ENCODE measurements at regions not wholly inside any gene's neighbourhood (a gene's known extent, or its start where the extent isn't known, plus 50 kb on each side); places are given as distances from the start of the nearest gene placed in this dataset.

DNA sequence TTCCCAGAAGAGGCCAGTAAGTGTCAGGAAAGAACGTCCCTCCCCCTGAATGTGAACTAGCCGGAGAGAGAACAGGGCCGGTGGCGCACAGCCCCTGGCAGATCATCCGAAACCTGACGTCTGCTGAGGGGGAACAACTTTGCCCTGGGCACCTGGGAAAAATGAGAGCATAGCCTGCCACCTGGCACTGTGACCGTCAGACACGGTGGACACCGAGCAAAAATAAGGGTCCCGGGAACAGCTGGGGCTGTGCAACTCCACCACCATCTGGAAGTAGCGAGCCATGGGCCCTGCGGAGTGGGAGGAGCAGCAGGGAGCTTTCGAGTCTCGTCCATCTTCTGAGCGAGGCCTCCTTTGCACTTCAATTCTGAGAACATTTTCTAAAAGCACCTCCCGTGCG lies 110.8 kb downstream of the EDN3 start:
- in situ Hi-C loops (cut with MboI) (loop anchor here (5.0 to 10.0 kb wide), 2 partner anchors 326 to 544 kb away; no protein-coding TSS in a partner anchor), intact Hi-C loops (cut with micrococcal nuclease) (no loop called here)
- Histone ChIP-seq H3K4me2 (ENCODE audit: insufficient read depth, low read length) (no peak overlapping the region), H3K9me3 (replicated peaks; ENCODE audit: control insufficient read depth, insufficient read depth, low read depth, low read length) (no peaks in the 10 kb centered on the region), H3K27me3 (ENCODE audit: control insufficient read depth in 2 of 2, insufficient read depth in 2 of 2, low read length in 2 of 2) (peaks cover 5 to 41% of the 10 kb centered on the region in 2 experiments; a peak in 3 of 5 replicates), H2AFZ (ENCODE audit: low read depth, low read length) (no peak overlapping the region), H4K20me1 (replicated peaks; ENCODE audit: control insufficient read depth, insufficient read depth, low read length) (no peaks in the 10 kb centered on the region; the same call in 1 of the 2 replicates), H3K36me3 (ENCODE audit: control insufficient read depth, insufficient read depth, low read length) (no peaks in the 10 kb centered on the region), H3K9ac (ENCODE audit: insufficient read depth in 1 of 2, low read depth in 2 of 2, low read length in 2 of 2) (no peak overlapping the region), H3K4me1 (replicated peaks in 1 of 2; ENCODE audit: control insufficient read depth in 2 of 2, insufficient read depth in 2 of 2, low read length in 2 of 2) (no peaks in the 10 kb centered on the region), H3K9me1 (ENCODE audit: control insufficient read depth, insufficient read depth, low read length) (no peaks in the 10 kb centered on the region), H3K27ac (ENCODE audit: extremely low read depth, low read depth, low read length) (no peak overlapping the region), H3K79me2 (ENCODE audit: control insufficient read depth, insufficient read depth, low read length) (no peaks in the 10 kb centered on the region), H3K4me3 (no peak overlapping the region)
- no TSS peak for BruUV-seq (replicated peaks)
- TF ChIP-seq MTA1 (IDR thresholded peaks at IDR 0.05; ENCODE audit: borderline replicate concordance), result no peak
- TF ChIP-seq ETV1 (tag; conservative IDR thresholded peaks at IDR 0.05; ENCODE audit: low read depth), result no peak
- no peak for TF ChIP-seq GTF2A2 (tag; IDR thresholded peaks at IDR 0.05)
- TF ChIP-seq TFAM (CRISPR knock-in tag; conservative IDR thresholded peaks at IDR 0.05), result no peak
- no peak for TF ChIP-seq CBX2 (IDR thresholded peaks at IDR 0.05; ENCODE audit: insufficient read depth, low read length, poor library complexity, severe bottlenecking)
- no peak for TF ChIP-seq SIN3B (IDR thresholded peaks at IDR 0.05; ENCODE audit: low read depth)
- TF ChIP-seq NR2F6 (CRISPR knock-in tag; IDR thresholded peaks at IDR 0.05), result no peak
- no peak for TF ChIP-seq ZBTB26 (CRISPR knock-in tag; IDR thresholded peaks at IDR 0.05)
- TF ChIP-seq, protein P1, sequence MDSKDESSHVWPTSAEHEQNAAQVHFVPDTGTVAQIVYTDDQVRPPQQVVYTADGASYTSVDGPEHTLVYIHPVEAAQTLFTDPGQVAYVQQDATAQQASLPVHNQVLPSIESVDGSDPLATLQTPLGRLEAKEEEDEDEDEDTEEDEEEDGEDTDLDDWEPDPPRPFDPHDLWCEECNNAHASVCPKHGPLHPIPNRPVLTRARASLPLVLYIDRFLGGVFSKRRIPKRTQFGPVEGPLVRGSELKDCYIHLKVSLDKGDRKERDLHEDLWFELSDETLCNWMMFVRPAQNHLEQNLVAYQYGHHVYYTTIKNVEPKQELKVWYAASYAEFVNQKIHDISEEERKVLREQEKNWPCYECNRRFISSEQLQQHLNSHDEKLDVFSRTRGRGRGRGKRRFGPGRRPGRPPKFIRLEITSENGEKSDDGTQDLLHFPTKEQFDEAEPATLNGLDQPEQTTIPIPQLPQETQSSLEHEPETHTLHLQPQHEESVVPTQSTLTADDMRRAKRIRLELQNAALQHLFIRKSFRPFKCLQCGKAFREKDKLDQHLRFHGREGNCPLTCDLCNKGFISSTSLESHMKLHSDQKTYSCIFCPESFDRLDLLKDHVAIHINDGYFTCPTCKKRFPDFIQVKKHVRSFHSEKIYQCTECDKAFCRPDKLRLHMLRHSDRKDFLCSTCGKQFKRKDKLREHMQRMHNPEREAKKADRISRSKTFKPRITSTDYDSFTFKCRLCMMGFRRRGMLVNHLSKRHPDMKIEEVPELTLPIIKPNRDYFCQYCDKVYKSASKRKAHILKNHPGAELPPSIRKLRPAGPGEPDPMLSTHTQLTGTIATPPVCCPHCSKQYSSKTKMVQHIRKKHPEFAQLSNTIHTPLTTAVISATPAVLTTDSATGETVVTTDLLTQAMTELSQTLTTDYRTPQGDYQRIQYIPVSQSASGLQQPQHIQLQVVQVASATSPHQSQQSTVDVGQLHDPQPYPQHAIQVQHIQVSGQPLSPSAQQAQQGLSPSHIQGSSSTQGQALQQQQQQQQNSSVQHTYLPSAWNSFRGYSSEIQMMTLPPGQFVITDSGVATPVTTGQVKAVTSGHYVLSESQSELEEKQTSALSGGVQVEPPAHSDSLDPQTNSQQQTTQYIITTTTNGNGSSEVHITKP (IDR thresholded peaks at IDR 0.05; ENCODE audit: partially characterized antibody), result no peak
- TF ChIP-seq ZNF696 (CRISPR knock-in tag; conservative IDR thresholded peaks at IDR 0.05), result no peak
- TF ChIP-seq MAFG (tag; conservative IDR thresholded peaks at IDR 0.05), result no peak
- TF ChIP-seq XRCC3 (IDR thresholded peaks at IDR 0.05), result no peak
- TF ChIP-seq SNIP1 (IDR thresholded peaks at IDR 0.05; ENCODE audit: low read depth), result no peak
- TF ChIP-seq KLF16 (IDR thresholded peaks at IDR 0.05), result no peak
- no peak for ATAC-seq
- ChIA-PET POLR2A (no interaction called here), CTCF (ENCODE audit: low intra/inter-chr PET ratio) (no interaction called here)
- no peak for DNase-seq (ENCODE audit: extremely low read depth in 1 of 4, low spot score in 3 of 4)
- WGBS (ENCODE audit: insufficient coverage, low coverage, missing lambda C conversion rate), result 3% methylated on average over 17 of the region's 17 CpGs
- no peak for FAIRE-seq

All from K562 (cell line).